T1000 (cell line): ENCODE measurements at regions not wholly inside any gene's neighbourhood (a gene's known extent, or its start where the extent isn't known, plus 50 kb on each side); places are given as distances from the start of the nearest gene placed in this dataset.

Experiments used
- DNase-seq: peaks from one replicate; lab custom pipeline; 2025; ENCODE audit warnings: mixed read lengths; lab: John Stamatoyannopoulos, UW

- no peak for DNase-seq
These were observed 472.3 kb downstream of the CDH26 start for GRCh38 chr20:60430516-60431001.

DNA sequence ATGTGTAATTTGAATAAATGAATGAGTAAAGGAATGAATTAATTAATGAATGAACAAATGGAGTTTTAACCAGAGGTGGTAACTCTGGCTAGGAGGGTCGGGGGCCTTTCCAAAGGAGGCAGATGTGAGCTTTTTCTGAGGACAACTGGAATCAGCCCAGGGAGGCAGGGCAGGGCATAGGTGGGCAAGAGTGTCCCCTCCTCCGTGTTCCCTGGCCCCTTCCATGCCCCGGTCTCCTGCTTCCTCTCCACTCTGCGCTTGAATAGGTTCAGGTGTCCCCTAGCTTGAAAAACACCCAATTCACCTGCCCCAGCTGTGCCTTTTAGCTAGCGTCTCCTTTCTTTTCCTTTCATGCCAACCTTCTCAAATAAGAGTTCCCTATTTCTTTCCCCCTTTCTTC lies 473.1 kb downstream of the CDH26 start:
- DNase-seq, result no peak

- DNase-seq, result no peak
These were observed 479.2 kb downstream of the CDH26 start for GRCh38 chr20:60437418-60437817.

DNA sequence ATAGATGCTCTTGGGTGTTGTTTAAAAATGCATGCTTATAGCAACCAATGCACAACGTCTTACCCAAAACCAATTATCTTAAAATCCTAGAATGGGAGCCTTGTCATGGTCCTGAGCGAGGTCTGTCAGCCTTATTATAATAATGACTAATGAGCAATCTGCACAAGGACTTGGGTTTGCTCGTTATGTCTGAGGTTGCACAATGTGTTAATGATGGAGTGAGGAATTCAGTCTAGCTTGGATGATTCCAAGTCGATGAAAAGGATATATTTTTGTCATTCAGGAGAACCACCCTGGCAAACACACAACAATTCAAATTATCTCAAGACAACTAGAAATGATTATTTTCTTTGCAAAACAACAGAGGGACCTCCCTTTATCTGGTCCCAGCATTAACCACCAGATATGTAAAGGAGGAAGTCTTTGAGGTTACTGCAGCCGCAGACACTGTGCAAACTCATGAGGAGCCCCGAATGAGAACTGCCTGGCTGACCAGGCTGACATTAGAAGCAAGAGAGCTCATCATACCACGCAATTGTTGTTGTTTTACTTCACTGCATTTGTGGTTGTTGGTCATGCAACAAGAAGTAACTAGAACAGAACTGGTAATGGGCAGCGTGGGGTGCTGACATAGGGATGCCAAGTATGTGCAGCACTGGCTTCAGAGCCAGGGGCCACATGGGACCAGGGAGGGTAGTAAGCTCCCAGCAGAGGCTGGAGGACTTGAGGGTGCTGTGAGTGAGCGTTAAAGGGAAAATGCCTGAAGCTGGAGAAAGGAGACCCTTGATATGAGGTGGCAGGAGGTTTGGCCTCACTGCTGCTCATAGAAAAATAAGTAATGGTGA lies 488.3 kb downstream of the CDH26 start:
- no peak for DNase-seq

DNA sequence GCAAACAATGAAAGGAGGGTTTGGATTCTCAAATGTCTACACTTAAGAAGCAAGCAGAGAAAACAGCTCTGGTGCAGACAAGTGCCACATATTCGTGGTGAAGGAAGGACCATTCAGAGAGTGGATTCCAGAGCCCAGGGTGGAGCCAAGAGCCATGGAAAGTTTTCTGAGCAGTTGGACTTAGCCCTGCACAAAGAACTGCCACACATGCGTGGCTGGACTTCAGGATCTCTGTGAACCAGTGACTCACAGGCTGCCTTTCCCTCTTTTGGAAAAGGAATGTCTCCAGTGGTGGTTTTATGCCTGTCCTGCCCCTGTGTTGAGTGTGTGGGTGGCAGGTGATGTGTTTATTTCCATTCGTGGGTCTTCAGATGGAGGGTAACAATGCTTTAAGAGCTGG lies 489.5 kb downstream of the CDH26 start:
- DNase-seq, result no peak

DNA sequence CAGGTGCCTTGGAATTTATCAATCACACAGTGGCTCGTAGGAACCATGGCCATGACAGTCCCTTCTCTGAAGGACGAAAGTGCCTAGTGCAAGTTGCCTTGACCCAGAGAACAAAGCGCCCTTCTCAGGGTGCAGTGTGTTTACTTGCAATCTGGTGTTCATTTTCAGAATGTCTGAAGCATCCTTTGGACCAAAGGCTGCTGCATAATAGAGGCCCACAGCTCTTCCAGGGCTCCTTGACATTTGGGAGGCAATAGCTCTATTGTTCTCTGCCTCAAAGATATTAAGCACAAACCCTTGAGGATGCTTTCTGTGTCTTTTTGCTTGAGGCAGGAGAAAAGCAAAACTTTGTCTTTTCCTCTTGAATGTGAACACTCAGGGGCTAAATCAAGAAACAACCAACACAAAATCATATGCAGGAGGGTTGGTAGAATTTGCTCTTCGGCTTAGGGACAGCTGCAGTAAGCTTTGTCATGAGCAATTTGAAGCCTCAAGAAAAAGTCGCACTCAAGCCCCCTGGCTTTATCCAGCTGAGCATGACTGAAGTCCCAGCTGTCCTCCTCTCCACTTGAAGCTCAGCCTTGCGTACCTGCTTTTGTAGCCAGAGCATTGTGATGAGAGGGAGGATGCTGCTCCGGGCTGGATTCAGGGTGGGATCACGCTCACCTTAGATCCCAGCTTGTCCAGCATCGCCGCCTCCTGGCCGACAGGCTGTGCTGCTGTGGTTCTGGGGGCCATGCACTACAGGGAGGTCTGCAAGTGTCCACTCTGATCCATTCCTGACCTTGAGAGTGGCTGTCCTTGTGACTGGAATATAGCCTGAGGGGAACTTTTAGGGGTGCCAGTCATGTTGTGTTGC lies 495.4 kb downstream of the CDH26 start:
- DNase-seq, result no peak

GRCh38 chr20:60454491-60454890 lies 496.3 kb downstream of the CDH26 start:
- no peak for DNase-seq

DNA sequence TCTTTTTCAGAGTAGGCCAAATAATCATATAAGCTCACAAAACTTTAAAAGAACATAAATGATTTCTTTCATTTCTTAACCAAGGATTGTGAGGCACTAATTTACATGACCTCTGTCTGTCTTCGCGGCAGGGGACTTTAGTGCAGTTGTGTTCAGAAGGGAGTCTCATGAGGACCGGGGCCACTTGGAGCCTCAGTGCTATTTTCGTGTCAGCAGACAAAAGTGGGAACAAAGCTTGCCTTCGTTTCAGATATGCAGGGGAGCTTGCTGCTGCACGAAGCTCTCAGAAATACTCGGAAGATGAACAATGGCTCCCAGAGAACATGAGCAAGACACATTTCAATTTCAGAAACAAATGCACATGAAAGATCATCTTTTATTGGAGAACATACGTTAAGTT lies 497.0 kb downstream of the CDH26 start:
- DNase-seq, result no peak

GRCh38 chr20:60459212-60459611 lies 501.0 kb downstream of the CDH26 start:
- no peak for DNase-seq

DNA sequence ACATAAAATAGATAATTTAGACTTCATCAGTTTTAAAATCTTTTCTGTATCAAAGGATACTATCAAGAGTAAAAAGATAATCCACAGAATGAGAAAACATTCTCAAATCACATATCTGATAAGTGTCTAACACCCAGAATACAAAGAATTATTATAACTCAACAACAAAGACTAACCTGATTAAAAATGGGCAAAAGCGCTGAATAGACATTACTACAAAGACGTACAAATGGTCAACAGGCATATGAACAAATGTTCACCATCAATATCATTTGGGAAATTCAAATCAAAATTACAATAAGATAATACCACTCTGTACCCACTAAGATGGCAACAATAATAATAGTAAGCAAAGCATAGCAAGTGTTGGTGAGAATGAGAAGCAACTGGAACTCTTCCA lies 503.8 kb downstream of the CDH26 start:
- DNase-seq, result no peak

- DNase-seq, result no peak
These were observed 505.6 kb downstream of the CDH26 start for GRCh38 chr20:60463798-60464197.

GRCh38 chr20:60465439-60465838 lies 507.2 kb downstream of the CDH26 start:
- DNase-seq, result no peak

DNA sequence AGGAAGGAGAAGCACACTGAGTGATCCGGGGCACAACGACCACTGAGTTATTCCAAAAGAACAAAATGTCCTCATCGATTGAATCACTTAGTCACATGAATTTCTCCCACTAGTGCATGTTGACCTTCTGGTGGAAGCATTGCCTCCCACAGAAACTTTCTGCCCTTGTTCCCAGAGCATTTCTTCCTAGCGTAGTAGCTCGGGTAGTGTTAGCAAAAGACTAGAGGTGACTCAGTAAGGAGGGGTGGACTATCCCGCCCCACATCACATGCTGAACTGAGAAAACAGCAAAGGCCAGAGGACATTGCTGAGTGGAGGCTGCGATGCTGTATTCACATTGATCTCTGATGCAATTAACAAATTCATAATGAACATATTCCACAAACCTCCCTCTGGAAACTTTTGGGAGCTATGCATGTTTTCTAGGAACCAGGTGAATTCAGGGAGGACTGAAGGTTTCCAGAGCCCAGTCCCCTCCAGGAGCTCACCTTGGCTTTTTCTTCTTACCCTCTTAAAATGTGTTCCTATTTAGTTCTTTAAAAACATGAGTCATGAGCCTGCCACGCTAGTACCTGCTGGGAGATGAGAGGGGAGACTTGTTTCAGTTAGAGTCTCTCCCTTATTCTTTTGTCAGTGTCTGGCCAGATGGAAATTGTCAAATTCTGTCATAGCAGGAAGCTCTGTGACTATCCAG lies 507.9 kb downstream of the CDH26 start:
- DNase-seq, result no peak

- DNase-seq, result no peak
These were observed 508.4 kb downstream of the CDH26 start for GRCh38 chr20:60466687-60467022.

GRCh38 chr20:60467078-60467477 lies 508.9 kb downstream of the CDH26 start:
- no peak for DNase-seq

- no peak for DNase-seq
These were observed 509.5 kb downstream of the CDH26 start for GRCh38 chr20:60467771-60468170.

GRCh38 chr20:60469829-60470228 lies 511.6 kb downstream of the CDH26 start:
- no peak for DNase-seq

DNA sequence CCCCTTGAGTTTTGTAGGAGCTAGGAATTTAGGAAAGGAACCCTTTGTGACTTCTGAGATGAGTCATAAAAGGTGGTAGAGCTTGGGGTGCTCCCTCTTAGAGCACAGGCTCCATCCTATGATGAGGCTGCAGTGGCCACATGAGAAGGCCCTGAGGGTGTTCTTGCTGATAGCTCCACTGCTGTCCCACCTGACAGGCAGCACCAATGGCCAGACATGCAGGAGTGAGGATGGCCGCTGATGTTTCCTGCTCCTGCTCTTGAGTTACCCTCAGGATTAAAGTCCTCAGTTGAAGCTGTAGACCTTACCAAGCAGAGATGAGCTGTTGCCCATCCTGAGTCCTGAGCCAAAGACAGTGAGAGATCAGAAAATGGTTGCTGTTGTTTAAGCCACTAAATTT lies 512.1 kb downstream of the CDH26 start:
- DNase-seq, result no peak

DNA sequence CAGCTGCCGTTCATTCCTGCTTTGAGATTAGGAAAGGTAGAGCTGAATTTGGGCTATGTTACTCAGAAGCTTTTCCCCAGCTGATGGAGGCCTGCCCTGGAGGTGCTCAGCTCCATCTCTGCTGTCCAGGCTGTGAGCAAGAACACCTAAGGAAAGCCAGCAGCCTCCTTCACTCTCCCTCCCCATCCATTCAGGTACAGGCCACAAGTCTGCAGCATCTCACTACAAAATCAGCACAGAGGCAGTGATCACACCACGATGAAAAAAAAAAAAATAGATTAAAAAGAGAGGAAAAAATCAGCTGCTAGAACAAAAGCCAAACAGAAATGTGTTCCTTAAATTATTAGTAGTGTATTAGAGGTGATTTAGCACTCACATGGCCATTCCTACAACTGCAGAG lies 515.0 kb downstream of the CDH26 start:
- no peak for DNase-seq

DNA sequence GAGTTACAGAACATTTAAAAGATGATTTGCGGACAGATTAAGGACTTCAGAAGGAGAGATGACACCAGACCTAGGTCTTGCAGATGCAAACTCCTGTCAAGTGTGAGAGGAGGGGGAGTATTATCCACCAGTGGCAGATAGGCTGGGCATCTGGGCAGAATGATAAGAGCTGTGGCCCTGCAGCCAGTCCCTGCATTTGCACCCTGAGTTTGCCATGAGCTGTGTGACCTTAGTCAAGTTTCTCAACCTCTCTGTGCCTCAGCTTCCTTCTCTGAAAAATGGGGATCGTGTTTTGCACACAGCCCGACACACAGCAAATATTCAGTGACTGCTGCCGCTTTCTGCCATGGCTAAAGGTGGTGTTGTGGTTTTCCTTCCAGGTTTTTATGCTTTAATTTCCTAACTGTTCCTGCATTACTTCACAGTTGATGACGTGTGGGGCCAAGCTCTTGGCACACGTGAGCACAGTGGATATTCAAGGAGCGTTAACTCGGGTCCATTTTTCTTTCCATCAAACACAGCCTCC lies 516.2 kb downstream of the CDH26 start:
- no peak for DNase-seq

- no peak for DNase-seq
These were observed 517.8 kb downstream of the CDH26 start for GRCh38 chr20:60476045-60476444.

GRCh38 chr20:60477958-60478357 lies 519.7 kb downstream of the CDH26 start:
- DNase-seq, result no peak
